HEK293 (cell line): ENCODE measurements at regions not wholly inside any gene's neighbourhood (a gene's known extent, or its start where the extent isn't known, plus 50 kb on each side); places are given as distances from the start of the nearest gene placed in this dataset.

Experiments
- CTCF ChIA-PET: fragments of 350-600 bp; formaldehyde crosslinking; extraction: SDS; loops from one replicate; lab custom pipeline; 2021; ENCODE audit warnings: antibody characterized with exemption; lab: Yijun Ruan, JAX
- POLR2A ChIA-PET: fragments of 300-600 bp; formaldehyde crosslinking; extraction: SDS; loops from one replicate; lab custom pipeline; 2020; ENCODE audit warnings: antibody characterized with exemption, inconsistent platforms; lab: Yijun Ruan, JAX
- H3K27ac ChIP-seq: fragments of 200-500 bp; sonication (Bioruptor generic); 2 replicates; pipeline ENCODE4 v1.5.1; 2014; ENCODE audit warnings: low read depth, low read length, control low read depth, inconsistent platforms; ENCODE audit errors: extremely low read depth
- H3K36me3 ChIP-seq, 2 experiments: fragments of 200-500 bp in 1 of 2; sonication (Bioruptor generic) in 1 of 2; 1 replicate in 1 of 2; 2 replicates in 1 of 2; pipeline ENCODE4 v1.5.1; 2014 to 2017; ENCODE audit warnings: inconsistent platforms in 2 of 2, low read length in 2 of 2; ENCODE audit not compliant: control insufficient read depth in 2 of 2, insufficient read depth in 1 of 2
- H3K4me1 ChIP-seq: fragments of 200-500 bp; sonication (Bioruptor generic); 2 replicates; pipeline ENCODE4 v1.5.1; 2014; ENCODE audit warnings: mild to moderate bottlenecking, low read length, inconsistent platforms; ENCODE audit not compliant: control insufficient read depth, insufficient read depth
- H3K4me3 ChIP-seq: 2 replicates; pipeline ENCODE4 v1.5.1; 2011; ENCODE audit warnings: low read depth, mild to moderate bottlenecking, control low read depth, low read length, moderate library complexity
- H3K9me3 ChIP-seq: fragments of 200-500 bp; sonication (Bioruptor generic); 2 replicates; pipeline ENCODE4 v1.5.1; 2014; ENCODE audit warnings: low read depth, low read length, inconsistent platforms; ENCODE audit not compliant: control insufficient read depth, insufficient read depth
- KLF1 ChIP-seq: fragments of 450-650 bp; formaldehyde crosslinking; IDR thresholded peaks from 2 replicates; pipeline ENCODE4 v1.5.1; 2016; ENCODE audit warnings: missing biosample characterization, missing genetic modification characterization
- KLF10 ChIP-seq: fragments of 450-650 bp; IDR thresholded peaks from 2 replicates; pipeline ENCODE4 v1.5.1; 2018; ENCODE audit warnings: missing biosample characterization, mild to moderate bottlenecking, missing genetic modification characterization
- OVOL3 ChIP-seq: fragments of 450-650 bp; formaldehyde crosslinking; IDR thresholded peaks from 2 replicates; pipeline ENCODE4 v1.5.1; 2016; ENCODE audit warnings: missing biosample characterization, missing genetic modification characterization
- SCRT2 ChIP-seq: fragments of 450-650 bp; formaldehyde crosslinking; IDR thresholded peaks from 2 replicates; pipeline ENCODE4 v1.5.1; 2016; ENCODE audit warnings: missing biosample characterization, missing genetic modification characterization
- SP2 ChIP-seq: fragments of 450-650 bp; formaldehyde crosslinking; IDR thresholded peaks from 2 replicates; pipeline ENCODE4 v1.5.1; 2016; ENCODE audit warnings: missing biosample characterization, missing genetic modification characterization
- ZFP41 ChIP-seq: fragments of 450-650 bp; formaldehyde crosslinking; IDR thresholded peaks from 2 replicates; pipeline ENCODE4 v1.5.1; 2016; ENCODE audit warnings: missing biosample characterization, missing genetic modification characterization, borderline replicate concordance
- ZFP69B ChIP-seq: fragments of 450-650 bp; formaldehyde crosslinking; IDR thresholded peaks from 2 replicates; pipeline ENCODE4 v1.5.1; 2016; ENCODE audit warnings: missing biosample characterization, missing genetic modification characterization
- ZNF10 ChIP-seq: fragments of 450-650 bp; formaldehyde crosslinking; IDR thresholded peaks from 2 replicates; pipeline ENCODE4 v1.5.1; 2017; ENCODE audit warnings: missing biosample characterization, missing genetic modification characterization
- ZNF133 ChIP-seq: fragments of 450-650 bp; formaldehyde crosslinking; IDR thresholded peaks from 2 replicates; pipeline ENCODE4 v1.5.1; 2016; ENCODE audit warnings: missing biosample characterization, missing genetic modification characterization
- ZNF155 ChIP-seq: fragments of 450-650 bp; formaldehyde crosslinking; IDR thresholded peaks from 2 replicates; pipeline ENCODE4 v1.5.1; 2016; ENCODE audit warnings: missing biosample characterization, missing genetic modification characterization
- ZNF2 ChIP-seq: fragments of 450-650 bp; formaldehyde crosslinking; IDR thresholded peaks from 2 replicates; pipeline ENCODE4 v1.5.1; 2016; ENCODE audit warnings: missing biosample characterization, missing genetic modification characterization
- ZNF311 ChIP-seq: fragments of 450-650 bp; formaldehyde crosslinking; IDR thresholded peaks from 2 replicates; pipeline ENCODE4 v1.5.1; 2017; ENCODE audit warnings: missing biosample characterization, missing genetic modification characterization, borderline replicate concordance
- ZNF350 ChIP-seq: fragments of 450-650 bp; formaldehyde crosslinking; IDR thresholded peaks from 2 replicates; pipeline ENCODE4 v1.5.0; 2017; ENCODE audit warnings: missing biosample characterization, mild to moderate bottlenecking, missing genetic modification characterization
- ZNF366 ChIP-seq: fragments of 450-650 bp; formaldehyde crosslinking; conservative IDR thresholded peaks from 2 replicates; pipeline ENCODE4 v1.5.1; 2016; ENCODE audit warnings: missing biosample characterization, missing genetic modification characterization
- ZNF423 ChIP-seq: fragments of 450-650 bp; formaldehyde crosslinking; IDR thresholded peaks from 2 replicates; pipeline ENCODE4 v1.5.1; 2016; ENCODE audit warnings: missing biosample characterization, missing genetic modification characterization
- ZNF521 ChIP-seq: fragments of 450-650 bp; formaldehyde crosslinking; IDR thresholded peaks from 2 replicates; pipeline ENCODE4 v1.5.1; 2017; ENCODE audit warnings: missing biosample characterization, mild to moderate bottlenecking, missing genetic modification characterization
- ZNF596 ChIP-seq: fragments of 450-650 bp; IDR thresholded peaks from 2 replicates; pipeline ENCODE4 v1.5.0; 2018; ENCODE audit warnings: missing biosample characterization, mild to moderate bottlenecking, missing genetic modification characterization, moderate library complexity
- ZNF768 ChIP-seq: fragments of 450-650 bp; formaldehyde crosslinking; IDR thresholded peaks from 2 replicates; pipeline ENCODE4 v1.5.1; 2018; ENCODE audit warnings: missing biosample characterization, mild to moderate bottlenecking, missing genetic modification characterization
- ZNF830 ChIP-seq: fragments of 450-650 bp; IDR thresholded peaks from 2 replicates; pipeline ENCODE4 v1.5.0; 2018; ENCODE audit warnings: missing biosample characterization, missing genetic modification characterization, low read depth, mild to moderate bottlenecking, moderate library complexity
- ZNF837 ChIP-seq: fragments of 450-650 bp; formaldehyde crosslinking; IDR thresholded peaks from 2 replicates; pipeline ENCODE4 v1.5.1; 2016; ENCODE audit warnings: missing biosample characterization, missing genetic modification characterization
- TF ChIP-seq, protein P1 (sequence below): fragments of 450-650 bp; formaldehyde crosslinking; IDR thresholded peaks from 2 replicates; pipeline ENCODE4 v1.5.1; 2016; ENCODE audit warnings: missing biosample characterization, missing genetic modification characterization
- TF ChIP-seq, protein P2 (sequence below): fragments of 450-650 bp; formaldehyde crosslinking; IDR thresholded peaks from 2 replicates; pipeline ENCODE4 v1.5.1; 2017; ENCODE audit warnings: missing biosample characterization, missing genetic modification characterization
- TF ChIP-seq, protein P3 (sequence below): fragments of 450-650 bp; formaldehyde crosslinking; IDR thresholded peaks from 2 replicates; pipeline ENCODE4 v1.5.1; 2016; ENCODE audit warnings: missing biosample characterization, missing genetic modification characterization
- TF ChIP-seq, protein P4 (sequence below): fragments of 450-650 bp; formaldehyde crosslinking; IDR thresholded peaks from 2 replicates; pipeline ENCODE4 v1.5.1; 2016; ENCODE audit warnings: missing biosample characterization, missing genetic modification characterization
- TF ChIP-seq, protein P5 (sequence below): fragments of 450-650 bp; formaldehyde crosslinking; IDR thresholded peaks from 2 replicates; pipeline ENCODE4 v1.5.1; 2016; ENCODE audit warnings: missing biosample characterization, missing genetic modification characterization
- TF ChIP-seq, protein P6 (sequence below): fragments of 450-650 bp; formaldehyde crosslinking; IDR thresholded peaks from 2 replicates; pipeline ENCODE4 v1.5.1; 2017; ENCODE audit warnings: missing biosample characterization, missing genetic modification characterization

DNA sequence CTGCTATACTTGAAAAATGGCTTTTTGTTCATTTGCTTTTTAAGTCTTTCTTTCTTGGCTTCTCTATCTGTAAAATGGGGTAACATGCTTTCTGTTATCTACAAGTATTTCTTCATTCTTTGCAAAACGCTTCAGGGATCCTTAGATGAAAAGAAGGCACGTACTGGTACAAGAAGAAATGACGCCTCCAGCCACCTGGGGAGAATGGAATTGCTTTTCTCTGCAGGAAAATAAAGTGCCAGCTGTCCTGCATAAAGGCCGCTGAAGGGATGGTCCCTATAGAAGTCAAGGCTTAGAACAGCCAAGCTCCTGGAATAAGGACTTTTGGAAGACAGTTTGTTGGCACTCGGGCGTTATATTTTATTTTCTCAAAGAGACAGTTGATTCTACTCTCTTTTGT, 210.8 kb upstream of the RASGEF1B start (continued):
- TF ChIP-seq SP2 (tag by site-specific recombination) (no peak), ZNF596 (no peak), ZNF311 (tag by site-specific recombination) (no peak), ZFP69B (tag by site-specific recombination) (no peak), ZNF423 (tag by site-specific recombination) (no peak), SCRT2 (tag by site-specific recombination) (no peak), ZNF155 (tag by site-specific recombination) (no peak)
- TF ChIP-seq, protein P1, sequence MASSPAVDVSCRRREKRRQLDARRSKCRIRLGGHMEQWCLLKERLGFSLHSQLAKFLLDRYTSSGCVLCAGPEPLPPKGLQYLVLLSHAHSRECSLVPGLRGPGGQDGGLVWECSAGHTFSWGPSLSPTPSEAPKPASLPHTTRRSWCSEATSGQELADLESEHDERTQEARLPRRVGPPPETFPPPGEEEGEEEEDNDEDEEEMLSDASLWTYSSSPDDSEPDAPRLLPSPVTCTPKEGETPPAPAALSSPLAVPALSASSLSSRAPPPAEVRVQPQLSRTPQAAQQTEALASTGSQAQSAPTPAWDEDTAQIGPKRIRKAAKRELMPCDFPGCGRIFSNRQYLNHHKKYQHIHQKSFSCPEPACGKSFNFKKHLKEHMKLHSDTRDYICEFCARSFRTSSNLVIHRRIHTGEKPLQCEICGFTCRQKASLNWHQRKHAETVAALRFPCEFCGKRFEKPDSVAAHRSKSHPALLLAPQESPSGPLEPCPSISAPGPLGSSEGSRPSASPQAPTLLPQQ (tag by site-specific recombination) = no peak
- TF ChIP-seq, protein P2, sequence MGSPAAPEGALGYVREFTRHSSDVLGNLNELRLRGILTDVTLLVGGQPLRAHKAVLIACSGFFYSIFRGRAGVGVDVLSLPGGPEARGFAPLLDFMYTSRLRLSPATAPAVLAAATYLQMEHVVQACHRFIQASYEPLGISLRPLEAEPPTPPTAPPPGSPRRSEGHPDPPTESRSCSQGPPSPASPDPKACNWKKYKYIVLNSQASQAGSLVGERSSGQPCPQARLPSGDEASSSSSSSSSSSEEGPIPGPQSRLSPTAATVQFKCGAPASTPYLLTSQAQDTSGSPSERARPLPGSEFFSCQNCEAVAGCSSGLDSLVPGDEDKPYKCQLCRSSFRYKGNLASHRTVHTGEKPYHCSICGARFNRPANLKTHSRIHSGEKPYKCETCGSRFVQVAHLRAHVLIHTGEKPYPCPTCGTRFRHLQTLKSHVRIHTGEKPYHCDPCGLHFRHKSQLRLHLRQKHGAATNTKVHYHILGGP = no peak
- TF ChIP-seq, protein P3, sequence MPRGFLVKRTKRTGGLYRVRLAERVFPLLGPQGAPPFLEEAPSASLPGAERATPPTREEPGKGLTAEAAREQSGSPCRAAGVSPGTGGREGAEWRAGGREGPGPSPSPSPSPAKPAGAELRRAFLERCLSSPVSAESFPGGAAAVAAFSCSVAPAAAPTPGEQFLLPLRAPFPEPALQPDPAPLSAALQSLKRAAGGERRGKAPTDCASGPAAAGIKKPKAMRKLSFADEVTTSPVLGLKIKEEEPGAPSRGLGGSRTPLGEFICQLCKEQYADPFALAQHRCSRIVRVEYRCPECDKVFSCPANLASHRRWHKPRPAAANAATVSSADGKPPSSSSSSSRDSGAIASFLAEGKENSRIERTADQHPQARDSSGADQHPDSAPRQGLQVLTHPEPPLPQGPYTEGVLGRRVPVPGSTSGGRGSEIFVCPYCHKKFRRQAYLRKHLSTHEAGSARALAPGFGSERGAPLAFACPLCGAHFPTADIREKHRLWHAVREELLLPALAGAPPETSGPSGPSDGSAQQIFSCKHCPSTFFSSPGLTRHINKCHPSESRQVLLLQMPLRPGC = no peak

DNA sequence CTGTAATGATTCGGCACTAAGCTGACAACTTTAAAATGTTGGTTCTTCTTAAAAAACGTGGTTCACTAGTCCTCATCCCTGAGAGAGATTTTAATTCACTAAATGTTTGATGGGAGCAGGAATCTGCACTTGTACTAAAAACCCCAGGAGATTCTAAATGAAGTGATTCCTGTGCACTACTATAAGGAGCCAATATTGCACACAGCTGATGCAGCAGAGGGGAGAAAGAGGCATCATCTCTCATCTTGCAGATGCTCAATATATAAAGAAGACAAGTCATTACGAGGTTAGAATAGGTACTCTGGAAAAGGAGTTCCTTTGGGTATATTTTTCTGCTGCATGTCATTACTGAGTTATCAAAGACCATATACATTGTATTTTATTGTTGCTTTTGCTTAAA, 207.6 kb upstream of the RASGEF1B start:
- Histone ChIP-seq H3K4me1 (no peaks in the 10 kb centered on the region), H3K4me3 (no peak overlapping the region), H3K27ac (no peak overlapping the region), H3K36me3 (no peaks in the 10 kb centered on the region), H3K9me3 (no peaks in the 10 kb centered on the region)
- CTCF ChIA-PET = no interaction called here
- no peak for TF ChIP-seq OVOL3 (tag by site-specific recombination)
- no peak for TF ChIP-seq ZNF350 (tag by site-specific recombination)
- TF ChIP-seq ZFP41 (tag by site-specific recombination) = no peak
- no peak for TF ChIP-seq ZNF366 (tag by site-specific recombination)
- no peak for TF ChIP-seq ZFP69B (tag by site-specific recombination)
- TF ChIP-seq ZNF521 (tag by site-specific recombination) = no peak
- TF ChIP-seq ZNF837 = no peak
- TF ChIP-seq, protein P4, sequence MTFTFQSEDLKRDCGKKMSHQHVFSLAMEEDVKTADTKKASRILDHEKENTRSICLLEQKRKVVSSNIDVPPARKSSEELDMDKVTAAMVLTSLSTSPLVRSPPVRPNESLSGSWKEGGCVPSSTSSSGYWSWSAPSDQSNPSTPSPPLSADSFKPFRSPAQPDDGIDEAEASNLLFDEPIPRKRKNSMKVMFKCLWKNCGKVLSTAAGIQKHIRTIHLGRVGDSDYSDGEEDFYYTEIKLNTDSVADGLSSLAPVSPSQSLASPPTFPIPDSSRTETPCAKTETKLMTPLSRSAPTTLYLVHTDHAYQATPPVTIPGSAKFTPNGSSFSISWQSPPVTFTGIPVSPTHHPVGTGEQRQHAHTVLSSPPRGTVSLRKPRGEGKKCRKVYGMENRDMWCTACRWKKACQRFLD (tag by site-specific recombination) = no peak
- no peak for TF ChIP-seq ZNF10 (tag by site-specific recombination)
- no peak for TF ChIP-seq ZNF2 (tag by site-specific recombination)
- no peak for TF ChIP-seq ZNF133 (tag by site-specific recombination)
- TF ChIP-seq KLF10 (tag by site-specific recombination) = no peak
- TF ChIP-seq, protein P5, sequence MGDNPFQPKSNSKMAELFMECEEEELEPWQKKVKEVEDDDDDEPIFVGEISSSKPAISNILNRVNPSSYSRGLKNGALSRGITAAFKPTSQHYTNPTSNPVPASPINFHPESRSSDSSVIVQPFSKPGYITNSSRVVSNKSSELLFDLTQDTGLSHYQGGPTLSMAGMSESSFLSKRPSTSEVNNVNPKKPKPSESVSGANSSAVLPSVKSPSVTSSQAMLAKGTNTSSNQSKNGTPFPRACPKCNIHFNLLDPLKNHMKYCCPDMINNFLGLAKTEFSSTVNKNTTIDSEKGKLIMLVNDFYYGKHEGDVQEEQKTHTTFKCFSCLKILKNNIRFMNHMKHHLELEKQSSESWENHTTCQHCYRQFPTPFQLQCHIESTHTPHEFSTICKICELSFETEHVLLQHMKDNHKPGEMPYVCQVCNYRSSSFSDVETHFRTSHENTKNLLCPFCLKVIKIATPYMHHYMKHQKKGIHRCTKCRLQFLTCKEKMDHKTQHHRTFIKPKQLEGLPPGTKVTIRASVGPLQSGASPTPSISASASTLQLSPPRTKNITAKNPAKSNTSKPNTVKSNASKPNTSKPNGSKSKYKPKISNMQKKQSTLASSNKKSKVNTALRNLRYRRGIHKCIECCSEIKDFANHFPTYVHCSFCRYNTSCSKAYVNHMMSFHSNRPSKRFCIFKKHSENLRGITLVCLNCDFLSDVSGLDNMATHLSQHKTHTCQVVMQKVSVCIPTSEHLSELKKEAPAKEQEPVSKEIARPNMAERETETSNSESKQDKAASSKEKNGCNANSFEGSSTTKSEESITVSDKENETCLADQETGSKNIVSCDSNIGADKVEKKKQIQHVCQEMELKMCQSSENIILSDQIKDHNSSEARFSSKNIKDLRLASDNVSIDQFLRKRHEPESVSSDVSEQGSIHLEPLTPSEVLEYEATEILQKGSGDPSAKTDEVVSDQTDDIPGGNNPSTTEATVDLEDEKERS = no peak
- no peak for TF ChIP-seq ZNF830 (tag by site-specific recombination)
- TF ChIP-seq ZNF768 (tag by site-specific recombination) = no peak
- no peak for TF ChIP-seq KLF1 (tag by site-specific recombination)
- TF ChIP-seq, protein P6, sequence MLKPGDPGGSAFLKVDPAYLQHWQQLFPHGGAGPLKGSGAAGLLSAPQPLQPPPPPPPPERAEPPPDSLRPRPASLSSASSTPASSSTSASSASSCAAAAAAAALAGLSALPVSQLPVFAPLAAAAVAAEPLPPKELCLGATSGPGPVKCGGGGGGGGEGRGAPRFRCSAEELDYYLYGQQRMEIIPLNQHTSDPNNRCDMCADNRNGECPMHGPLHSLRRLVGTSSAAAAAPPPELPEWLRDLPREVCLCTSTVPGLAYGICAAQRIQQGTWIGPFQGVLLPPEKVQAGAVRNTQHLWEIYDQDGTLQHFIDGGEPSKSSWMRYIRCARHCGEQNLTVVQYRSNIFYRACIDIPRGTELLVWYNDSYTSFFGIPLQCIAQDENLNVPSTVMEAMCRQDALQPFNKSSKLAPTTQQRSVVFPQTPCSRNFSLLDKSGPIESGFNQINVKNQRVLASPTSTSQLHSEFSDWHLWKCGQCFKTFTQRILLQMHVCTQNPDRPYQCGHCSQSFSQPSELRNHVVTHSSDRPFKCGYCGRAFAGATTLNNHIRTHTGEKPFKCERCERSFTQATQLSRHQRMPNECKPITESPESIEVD (tag by site-specific recombination) = no peak
- POLR2A ChIA-PET = no interaction called here
